ENCODE measurements at regions not wholly inside any gene's neighbourhood (a gene's known extent, or its start where the extent isn't known, plus 50 kb on each side); places are given as distances from the start of the nearest gene placed in this dataset.

- no peak for TF ChIP-seq CTCF (conservative IDR thresholded peaks at IDR 0.05; ENCODE audit: low read depth, low read length)
- peak within 1 kb of the TSS; percentile 81 for H3K4me3 ChIP-seq (ENCODE audit: low read depth, low read length)
- DNase-seq (ENCODE audit: low read depth) = peak; percentile 31
These were observed 401.8 kb downstream of the SHQ1 start, which contains the start of gene RYBP for GRCh38 chr3:72446218-72447058. TSS of gene RYBP (minus strand) at chr3:72446621.

GRCh38 chr3:72445827-72446217, 402.4 kb downstream of the SHQ1 start:
- H3K4me3 ChIP-seq (ENCODE audit: low read depth, low read length) = peak overlapping the region; percentile 81
- no peak for TF ChIP-seq CTCF (conservative IDR thresholded peaks at IDR 0.05; ENCODE audit: low read depth, low read length)
- peak; percentile 15 for DNase-seq (ENCODE audit: low read depth)

DNA sequence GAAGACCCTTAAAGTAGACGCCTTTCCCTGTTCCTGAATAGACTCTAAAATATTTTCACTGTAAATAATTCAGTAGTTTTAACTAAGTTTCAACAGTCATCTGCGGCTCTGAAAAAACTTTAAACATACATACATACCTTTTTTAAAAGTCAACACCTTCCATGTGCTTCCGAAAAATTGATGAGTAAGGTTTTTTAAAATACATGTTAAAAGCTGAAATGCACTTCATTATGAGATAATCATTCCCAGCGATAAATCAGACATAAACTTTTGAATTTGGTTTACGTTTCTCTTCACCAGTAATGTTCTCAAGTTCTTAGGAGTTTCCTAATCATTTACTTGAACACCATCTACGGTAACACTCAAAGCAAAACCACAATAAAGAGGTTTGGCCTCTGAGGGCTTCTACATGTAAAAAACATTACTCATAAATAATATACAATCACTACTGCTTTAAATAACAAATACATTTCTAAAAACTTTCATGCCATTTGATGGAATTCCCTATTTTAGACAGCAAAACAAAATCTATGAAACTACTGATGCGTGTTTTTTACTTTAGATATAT, 403.5 kb downstream of the SHQ1 start:
- peak; percentile 53 for DNase-seq (ENCODE audit: low read depth)
- no peak for TF ChIP-seq CTCF (conservative IDR thresholded peaks at IDR 0.05; ENCODE audit: low read depth, low read length)
- no peak overlapping the region for H3K4me3 ChIP-seq (ENCODE audit: low read depth, low read length)

- no peak for TF ChIP-seq CTCF (conservative IDR thresholded peaks at IDR 0.05; ENCODE audit: low read depth, low read length)
- no peak for DNase-seq (ENCODE audit: low read depth)
- no peak overlapping the region for H3K4me3 ChIP-seq (ENCODE audit: low read depth, low read length)
These were observed 405.5 kb downstream of the SHQ1 start for GRCh38 chr3:72442759-72443158.

DNA sequence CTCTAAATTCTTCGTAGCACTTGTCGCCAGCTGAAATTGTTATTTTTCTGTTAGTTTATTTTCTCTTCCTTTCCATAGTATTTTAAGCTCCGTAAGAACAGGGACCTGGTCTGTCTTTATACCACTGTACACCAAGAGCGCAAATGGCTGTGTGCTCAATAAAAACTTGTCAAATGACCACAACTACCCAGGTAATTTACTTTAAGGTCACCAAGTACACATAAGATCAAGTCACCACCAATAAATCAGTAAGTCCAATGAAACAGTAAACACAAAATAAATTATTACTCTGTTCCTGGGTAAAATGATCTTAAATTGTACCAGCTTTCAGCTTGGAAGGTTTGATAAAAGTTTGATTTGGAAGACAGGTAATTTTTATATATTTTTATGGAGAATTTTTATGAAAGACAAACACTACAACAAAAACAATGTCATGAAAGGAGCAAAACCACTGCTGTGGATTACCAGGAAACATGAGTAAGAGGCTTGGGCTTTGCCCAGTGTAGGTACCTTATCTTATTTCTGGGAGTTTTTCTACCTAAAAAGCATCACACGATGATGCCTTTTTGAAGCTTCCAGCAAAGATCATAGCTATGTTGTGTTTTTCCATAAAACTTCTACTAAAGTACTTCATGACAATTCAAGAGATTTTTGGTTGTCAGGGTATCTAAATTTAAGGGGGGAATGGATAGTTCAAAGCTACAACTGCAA, 406.8 kb downstream of the SHQ1 start:
- no peak overlapping the region for H3K4me3 ChIP-seq (ENCODE audit: low read depth, low read length)
- DNase-seq (ENCODE audit: low read depth) = peak; percentile 24
- TF ChIP-seq CTCF (conservative IDR thresholded peaks at IDR 0.05; ENCODE audit: low read depth, low read length) = no peak

GRCh38 chr3:72440491-72440890, 407.8 kb downstream of the SHQ1 start:
- no peak for DNase-seq (ENCODE audit: low read depth)
- TF ChIP-seq CTCF (conservative IDR thresholded peaks at IDR 0.05; ENCODE audit: low read depth, low read length) = no peak

More at GRCh38 chr3:72440491-72440890, 407.8 kb downstream of the SHQ1 start:
- H3K4me3 ChIP-seq (ENCODE audit: low read depth, low read length) = no peak overlapping the region

Measured in choroid plexus epithelial cell (primary cell).